HG03103 (cell line): ENCODE measurements at regions not wholly inside any gene's neighbourhood (a gene's known extent, or its start where the extent isn't known, plus 50 kb on each side); places are given as distances from the start of the nearest gene placed in this dataset.

Source experiments
- ATAC-seq: cut with Tn5 transposase; IDR thresholded peaks from one replicate; pipeline ENCODE4 v1.9.1; 2021; ENCODE audit warnings: low read depth; ENCODE audit not compliant: unreplicated experiment

- ATAC-seq = no peak
These were observed 102.1 kb upstream of the NUDT4 start for GRCh38 chr12:93275589-93275988.

DNA sequence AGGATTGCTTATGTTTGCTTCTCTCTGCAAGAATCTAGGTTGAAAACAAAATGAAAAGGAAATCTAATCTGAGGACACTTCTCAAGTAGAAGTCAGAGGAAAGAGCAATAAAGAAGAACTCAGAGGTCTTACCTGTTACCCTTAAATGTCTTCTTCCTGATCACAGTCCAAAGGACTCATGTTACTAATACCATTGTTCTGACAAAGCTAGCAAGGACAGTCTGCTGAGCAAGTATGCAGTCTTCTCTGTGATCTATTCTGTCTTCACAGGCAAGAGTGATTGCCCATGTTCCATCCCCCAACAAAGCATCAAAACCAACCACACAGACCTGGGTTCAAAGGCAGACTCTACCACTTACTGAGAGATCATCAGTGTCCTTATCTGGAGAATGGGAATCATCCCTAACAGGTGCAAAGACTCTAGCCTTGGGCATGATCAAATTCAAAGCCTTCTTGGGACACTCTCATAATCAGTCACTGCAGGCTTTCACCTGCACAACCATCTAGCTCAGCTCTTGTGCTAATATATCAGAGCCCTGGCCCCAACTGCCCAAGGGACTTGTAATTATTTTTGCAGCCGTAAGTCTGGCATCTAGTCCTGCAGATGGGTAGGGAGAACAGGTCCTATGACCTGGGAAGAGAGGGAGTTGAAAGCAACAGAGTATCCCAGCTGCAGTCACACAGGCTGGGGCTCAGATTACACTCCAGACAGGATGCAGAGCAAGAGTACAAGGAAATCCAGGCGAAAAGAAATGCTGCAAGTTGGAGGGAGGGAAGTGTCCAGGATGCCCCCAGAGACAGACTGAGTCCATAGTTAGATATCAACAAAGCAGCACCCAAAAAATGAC is 97.9 kb upstream of the NUDT4 start:
- ATAC-seq = no peak

DNA sequence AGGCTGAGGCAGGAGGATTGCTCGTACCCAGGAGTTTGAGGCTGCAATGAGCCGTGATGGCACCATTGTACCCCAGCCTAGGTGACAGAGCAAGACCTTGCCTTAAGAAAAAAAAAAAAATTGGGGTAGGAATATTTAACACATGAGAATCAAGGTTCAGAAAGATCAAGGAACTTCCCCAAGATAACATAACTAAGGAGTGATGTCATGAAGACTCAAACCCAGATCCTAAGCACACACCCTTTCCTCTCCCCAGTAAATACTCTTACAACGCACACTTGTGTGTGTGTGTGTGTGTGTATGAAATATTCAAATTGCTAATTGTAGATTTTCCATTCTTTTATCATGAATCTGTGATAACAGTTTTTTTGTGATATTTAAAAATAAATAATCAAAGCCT is 90.6 kb upstream of the NUDT4 start:
- no peak for ATAC-seq

DNA sequence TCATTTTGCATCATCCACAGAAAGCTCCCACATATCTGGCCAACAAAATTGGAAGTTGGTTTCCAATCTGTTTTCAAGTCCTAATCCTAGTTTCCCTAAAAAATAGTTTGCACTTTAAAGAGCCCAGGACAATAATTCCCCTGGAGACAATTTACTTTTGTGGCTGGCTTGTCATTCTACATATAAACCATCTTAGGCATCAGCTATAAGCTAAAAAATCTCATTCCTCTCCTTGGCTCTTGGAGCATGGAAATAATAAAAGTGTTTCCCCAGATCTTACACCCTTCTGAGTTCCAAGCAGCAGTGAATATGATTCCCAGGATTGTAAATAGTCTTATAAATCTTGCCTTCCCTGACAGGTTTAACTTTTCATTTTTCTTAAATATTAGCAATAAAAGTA is 89.1 kb upstream of the NUDT4 start:
- no peak for ATAC-seq

DNA sequence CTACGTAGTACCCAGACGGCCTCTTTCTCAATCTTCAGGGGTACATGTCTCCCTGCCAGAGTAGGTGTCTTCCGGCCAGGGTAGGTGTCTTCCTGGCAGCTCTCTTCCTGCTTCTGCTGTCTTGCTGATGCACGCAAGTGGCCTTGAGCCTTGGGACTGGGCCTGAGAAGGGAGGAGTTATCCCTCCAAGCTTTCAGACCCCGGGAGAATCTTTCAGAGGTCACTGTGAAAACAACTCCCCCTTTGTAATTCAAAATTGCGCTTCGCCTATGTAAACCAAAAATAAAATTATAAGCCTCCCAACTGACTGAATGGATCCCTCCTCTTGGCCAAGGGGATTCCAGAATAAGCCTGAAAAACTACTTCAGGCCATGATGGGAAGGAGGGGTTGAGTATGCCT is 87.3 kb upstream of the NUDT4 start:
- no peak for ATAC-seq

DNA sequence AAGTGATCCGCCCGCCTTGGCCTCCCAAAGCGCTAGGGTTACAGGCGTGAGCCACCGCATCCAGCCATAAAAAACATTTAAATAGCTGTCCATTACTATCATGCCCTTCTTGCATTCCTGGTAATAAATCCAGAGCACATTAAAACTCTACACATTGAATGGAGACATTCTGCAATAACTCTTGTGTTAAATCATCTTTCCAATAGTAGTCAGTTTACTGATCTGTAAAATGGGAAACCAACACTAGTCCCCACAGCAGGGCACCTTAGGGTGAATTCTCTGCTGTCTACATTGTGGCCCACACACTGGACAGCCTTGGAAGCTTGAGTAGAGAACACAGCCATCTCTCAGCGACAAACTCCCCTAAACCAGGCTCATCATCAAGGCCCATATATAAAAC is 85.5 kb upstream of the NUDT4 start:
- ATAC-seq = no peak

GRCh38 chr12:93292731-93293566 is 84.8 kb upstream of the NUDT4 start:
- ATAC-seq = no peak

- peak; percentile 92 for ATAC-seq
These were observed 80.7 kb upstream of the NUDT4 start for GRCh38 chr12:93297032-93297431.

DNA sequence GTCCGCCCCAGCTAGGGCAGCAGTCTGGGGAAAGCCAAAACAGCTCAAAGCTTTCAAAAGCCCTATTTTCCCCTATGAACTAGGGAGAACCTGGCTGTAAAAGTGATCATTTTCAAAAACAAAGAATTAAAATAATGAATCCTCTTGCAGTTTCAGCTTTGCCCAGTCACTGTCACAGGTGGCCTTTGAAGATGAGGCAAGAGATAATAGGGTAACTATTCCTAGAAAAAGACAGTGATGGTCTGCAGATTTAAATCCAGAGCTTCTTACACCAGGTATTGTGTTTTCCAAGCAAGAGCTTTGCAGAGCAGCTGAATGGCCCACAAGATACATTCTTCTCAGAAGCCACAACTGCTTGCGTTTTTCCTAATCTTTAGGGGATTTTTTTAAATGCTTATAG is 80.2 kb upstream of the NUDT4 start:
- peak; percentile 8 for ATAC-seq

DNA sequence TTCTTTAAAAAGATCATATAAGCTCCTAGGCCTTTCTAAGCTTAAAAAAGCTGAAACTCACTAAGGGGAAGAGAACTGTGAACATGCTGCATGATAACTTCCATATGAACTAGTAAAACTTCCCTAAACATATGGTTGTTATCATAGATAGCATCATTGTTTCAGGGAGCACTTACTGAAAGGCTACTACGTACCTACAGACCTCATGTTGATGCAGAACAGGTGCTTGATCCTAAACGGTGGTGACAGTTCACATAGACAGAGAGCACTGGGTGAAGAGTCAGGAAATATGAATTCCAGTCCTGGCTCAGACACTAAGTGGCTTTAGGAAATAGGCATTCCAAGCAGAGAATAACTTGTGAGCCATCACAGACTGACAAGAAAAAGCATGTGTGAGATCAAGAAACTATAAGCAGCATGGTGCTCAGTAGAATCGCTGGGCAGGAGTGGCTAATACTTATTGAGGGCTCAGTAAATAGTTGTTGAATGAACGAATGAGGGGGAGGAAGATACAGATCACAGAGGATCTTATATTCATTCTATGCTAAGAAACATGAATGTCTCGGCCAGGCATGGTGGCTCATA is 78.4 kb upstream of the NUDT4 start:
- no peak for ATAC-seq

DNA sequence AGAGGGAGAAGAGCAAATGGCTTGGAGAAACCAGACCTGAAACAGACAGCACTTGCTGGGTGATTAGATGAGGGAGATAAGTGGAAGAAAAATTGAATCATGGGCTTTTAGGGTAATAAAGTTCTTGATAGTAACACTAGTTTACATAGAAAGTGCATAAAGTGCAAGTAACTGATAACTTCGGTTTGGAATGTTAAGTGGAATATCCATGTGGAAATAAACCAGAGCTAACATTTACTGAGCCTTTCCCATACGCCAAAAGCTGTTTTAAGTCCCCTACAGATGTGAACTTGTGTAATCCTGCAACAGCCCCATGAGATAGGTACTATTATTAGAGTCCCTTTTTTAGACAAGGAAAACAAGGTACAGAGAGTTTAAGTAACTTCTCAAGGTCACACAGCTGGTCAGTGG is 77.1 kb upstream of the NUDT4 start:
- no peak for ATAC-seq

GRCh38 chr12:93302331-93303229 is 75.1 kb upstream of the NUDT4 start:
- no peak for ATAC-seq

- ATAC-seq = no peak
These were observed 71.1 kb upstream of the NUDT4 start for GRCh38 chr12:93306636-93307035.

- no peak for ATAC-seq
These were observed 69.4 kb upstream of the NUDT4 start for GRCh38 chr12:93308281-93308680.

DNA sequence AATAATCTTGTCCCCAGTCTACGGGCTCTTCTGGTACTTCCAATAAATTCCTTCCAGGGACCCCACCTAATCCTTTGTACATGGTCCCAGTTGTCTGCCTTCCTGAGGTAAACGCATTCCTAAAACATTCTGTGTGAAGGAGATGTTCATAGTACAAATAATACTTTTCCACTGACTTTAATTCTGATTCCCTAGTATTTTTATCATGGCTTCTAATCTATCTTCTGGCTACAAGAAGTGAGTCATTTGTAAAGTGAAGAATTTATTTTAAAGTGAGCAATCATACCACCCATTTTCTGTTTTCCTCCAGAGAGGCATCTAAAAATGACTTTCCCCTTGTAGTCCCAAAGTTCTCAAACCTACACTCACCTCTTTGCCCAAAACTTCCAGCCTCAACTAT is 65.9 kb upstream of the NUDT4 start:
- ATAC-seq = no peak

- no peak for ATAC-seq
These were observed 63.6 kb upstream of the NUDT4 start for GRCh38 chr12:93314177-93314497.

- ATAC-seq = no peak
These were observed 62.3 kb upstream of the NUDT4 start for GRCh38 chr12:93315385-93315906.

GRCh38 chr12:93315907-93316622 is 61.7 kb upstream of the NUDT4 start:
- ATAC-seq = no peak

- no peak for ATAC-seq
These were observed 61.1 kb upstream of the NUDT4 start for GRCh38 chr12:93316623-93316971.

DNA sequence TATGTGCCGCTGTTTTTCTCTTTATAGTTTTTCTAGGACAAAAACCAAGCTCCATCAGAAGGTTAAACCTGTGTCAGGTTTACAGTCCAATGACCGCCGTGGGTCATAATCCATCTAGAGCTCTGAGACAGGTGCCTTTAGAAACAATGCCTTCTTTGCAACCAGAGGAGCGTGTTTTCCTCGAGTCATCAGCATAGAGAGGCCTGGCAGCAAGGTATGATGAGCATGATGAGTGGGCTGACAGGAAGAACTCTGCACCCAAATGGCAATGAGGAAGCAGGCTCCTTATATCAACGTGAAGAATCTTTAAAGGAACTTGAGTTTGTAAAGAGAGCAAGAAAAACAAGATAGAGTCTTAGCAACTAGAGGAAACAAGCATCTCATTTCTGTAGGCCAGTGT is 60.5 kb upstream of the NUDT4 start:
- no peak for ATAC-seq
